Fibroblast of lung (primary cell): ENCODE measurements at regions not wholly inside any gene's neighbourhood (a gene's known extent, or its start where the extent isn't known, plus 50 kb on each side); places are given as distances from the start of the nearest gene placed in this dataset.

Experiments used
- DNase-seq, 2 donors: peaks; one replicate each; pipeline versions ENCODE4 v3.0.0 to v3.0.0-alpha.2; 2010; ENCODE audit warnings: low read depth in 2 of 2
- H2AFZ ChIP-seq: 2 replicates; pipeline ENCODE4 v1.5.1; 2012; ENCODE audit warnings: low read length, control low read depth, inconsistent platforms
- H3K27ac ChIP-seq: 2 replicates; pipeline ENCODE4 v1.5.1; 2011; ENCODE audit warnings: low read length, control low read depth; ENCODE audit not compliant: insufficient read depth
- H3K27me3 ChIP-seq: 2 replicates; pipeline ENCODE4 v1.5.1; 2011; ENCODE audit warnings: mild to moderate bottlenecking, low read length; ENCODE audit not compliant: control insufficient read depth, insufficient read depth
- H3K36me3 ChIP-seq: 2 replicates; pipeline ENCODE4 v1.5.1; 2011; ENCODE audit warnings: low read length; ENCODE audit not compliant: control insufficient read depth, insufficient read depth
- H3K4me1 ChIP-seq: 2 replicates; pipeline ENCODE4 v1.5.1; 2011; ENCODE audit warnings: low read length; ENCODE audit not compliant: control insufficient read depth, insufficient read depth; ENCODE audit errors: extremely low read depth
- H3K4me2 ChIP-seq: 2 replicates; pipeline ENCODE4 v1.5.1; 2011; ENCODE audit warnings: low read length, control low read depth; ENCODE audit not compliant: insufficient read depth; ENCODE audit errors: extremely low read depth
- H3K4me3 ChIP-seq, 4 experiments: fragments of 200-600 bp in 1 of 4; sonication (generic) in 1 of 4; replicated peaks in 1 of 4; 2 replicates each; pipeline ENCODE4 v1.5.1; 2011 to 2016; ENCODE audit warnings: low read length in 4 of 4, low read depth in 3 of 4, mild to moderate bottlenecking in 3 of 4, control low read depth in 2 of 4, inconsistent platforms in 1 of 4, mixed read lengths in 1 of 4; ENCODE audit not compliant: insufficient read depth in 1 of 4; ENCODE audit errors: control extremely low read depth in 1 of 4
- H3K79me2 ChIP-seq: 2 replicates; pipeline ENCODE4 v1.5.1; 2012; ENCODE audit warnings: mild to moderate bottlenecking, low read length, inconsistent platforms; ENCODE audit not compliant: control insufficient read depth, insufficient read depth
- H3K9ac ChIP-seq: 2 replicates; pipeline ENCODE4 v1.5.1; 2011; ENCODE audit warnings: mild to moderate bottlenecking, low read length, control low read depth; ENCODE audit not compliant: insufficient read depth
- H3K9me3 ChIP-seq: 2 replicates; pipeline ENCODE4 v1.5.1; 2012; ENCODE audit warnings: low read depth, low read length; ENCODE audit not compliant: control insufficient read depth, insufficient read depth
- H4K20me1 ChIP-seq: 2 replicates; pipeline ENCODE4 v1.5.1; 2011; ENCODE audit warnings: low read length; ENCODE audit not compliant: control insufficient read depth, insufficient read depth; ENCODE audit errors: extremely low read depth
- CTCF ChIP-seq, 2 donors: IDR thresholded peaks in 1 of 2; conservative IDR thresholded peaks in 1 of 2; 1 replicate in 1 of 2; 2 replicates in 1 of 2; pipeline ENCODE4 v1.5.1; 2011 to 2012; ENCODE audit warnings: low read length in 2 of 2, control low read depth in 1 of 2, inconsistent platforms in 1 of 2, low read depth in 1 of 2, mild to moderate bottlenecking in 1 of 2
- EZH2 ChIP-seq: IDR thresholded peaks from 2 replicates; pipeline ENCODE4 v1.5.1; 2012; ENCODE audit warnings: low read length, control low read depth, mild to moderate bottlenecking; ENCODE audit errors: missing control alignments

- Histone ChIP-seq H3K9ac (no peak overlapping the region), H3K9me3 (no peaks in the 10 kb centered on the region)
These were observed 84.2 kb upstream of the PCSK2 start for GRCh38 chr20:17142666-17143065.

GRCh38 chr20:17150858-17151257, 76.0 kb upstream of the PCSK2 start:
- Histone ChIP-seq H3K9ac (no peak overlapping the region), H3K27ac (no peak overlapping the region), H2AFZ (no peak overlapping the region), H3K4me2 (no peak overlapping the region), H3K79me2 (no peaks in the 10 kb centered on the region), H3K36me3 (no peaks in the 10 kb centered on the region), H3K9me3 (no peaks in the 10 kb centered on the region), H4K20me1 (no peaks in the 10 kb centered on the region), H3K4me1 (no peaks in the 10 kb centered on the region), H3K27me3 (no peaks in the 10 kb centered on the region), H3K4me3 (no peak overlapping the region)
- TF ChIP-seq EZH2 (no peak), CTCF (conservative IDR thresholded peaks at IDR 0.05 in 1 of 2, IDR thresholded peaks at IDR 0.05 in 1 of 2; ENCODE audit: low read depth in 1 of 2, low read length in 2 of 2) (no peak)
- no peak for DNase-seq

More at GRCh38 chr20:17142666-17143065, 84.2 kb upstream of the PCSK2 start:
- Histone ChIP-seq H3K4me1 (no peaks in the 10 kb centered on the region), H2AFZ (no peak overlapping the region), H4K20me1 (no peaks in the 10 kb centered on the region), H3K27me3 (no peaks in the 10 kb centered on the region), H3K36me3 (no peaks in the 10 kb centered on the region), H3K79me2 (no peaks in the 10 kb centered on the region), H3K27ac (no peak overlapping the region), H3K4me3 (no peak overlapping the region), H3K4me2 (no peak overlapping the region)
- no peak for TF ChIP-seq CTCF (conservative IDR thresholded peaks at IDR 0.05 in 1 of 2, IDR thresholded peaks at IDR 0.05 in 1 of 2; ENCODE audit: low read depth in 1 of 2, low read length in 2 of 2)
- no peak for TF ChIP-seq EZH2
- no peak for DNase-seq

- Histone ChIP-seq H3K36me3 (no peaks in the 10 kb centered on the region), H3K79me2 (no peaks in the 10 kb centered on the region), H3K9ac (no peak overlapping the region), H3K27me3 (no peaks in the 10 kb centered on the region), H3K4me3 (no peak overlapping the region), H3K9me3 (no peaks in the 10 kb centered on the region), H3K4me1 (no peaks in the 10 kb centered on the region), H3K4me2 (no peak overlapping the region), H4K20me1 (no peaks in the 10 kb centered on the region), H3K27ac (no peak overlapping the region), H2AFZ (no peak overlapping the region)
- DNase-seq = no peak
- TF ChIP-seq EZH2 = no peak
- no peak for TF ChIP-seq CTCF (conservative IDR thresholded peaks at IDR 0.05 in 1 of 2, IDR thresholded peaks at IDR 0.05 in 1 of 2; ENCODE audit: low read depth in 1 of 2, low read length in 2 of 2)
These were observed 71.4 kb upstream of the PCSK2 start for GRCh38 chr20:17155401-17155800.
